ENCODE measurements at regions not wholly inside any gene's neighbourhood (a gene's known extent, or its start where the extent isn't known, plus 50 kb on each side); places are given as distances from the start of the nearest gene placed in this dataset.

DNA sequence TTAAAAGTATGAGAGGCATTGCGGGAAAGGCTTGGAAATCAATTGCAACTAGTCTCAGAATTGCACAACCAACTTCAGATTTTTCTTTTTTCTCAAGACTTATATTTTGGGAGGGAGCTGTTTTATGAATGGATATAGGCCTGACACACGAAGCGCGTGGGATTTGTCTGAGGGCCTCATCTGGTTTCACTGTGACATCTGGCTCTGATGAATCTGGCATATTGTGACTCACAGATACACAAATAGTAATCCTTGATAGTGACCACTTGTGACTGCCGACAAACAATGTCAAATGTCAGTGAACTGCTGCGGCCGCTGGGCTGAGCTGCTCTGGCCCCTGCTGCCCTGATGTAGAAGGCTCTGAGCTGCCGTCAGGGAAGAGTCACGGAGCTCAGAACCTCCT is 655.1 kb downstream of the INHBA start:
- Mint-ChIP-seq H3K4me1 (no peaks in the 10 kb centered on the region), H3K27ac (no peak overlapping the region), H3K9me3 (ENCODE audit: low read depth) (peaks cover 8% of the 10 kb centered on the region), H3K36me3 (no peaks in the 10 kb centered on the region), H3K27me3 (no peaks in the 10 kb centered on the region), H3K4me3 (no peak overlapping the region)
- CTCF ChIA-PET = interaction anchor here (1.4 kb wide), 1 partner anchor 45 kb away, joined by 4 read pairs; no protein-coding TSS in a partner anchor
- DNase-seq (no peak), ATAC-seq (no peak)

DNA sequence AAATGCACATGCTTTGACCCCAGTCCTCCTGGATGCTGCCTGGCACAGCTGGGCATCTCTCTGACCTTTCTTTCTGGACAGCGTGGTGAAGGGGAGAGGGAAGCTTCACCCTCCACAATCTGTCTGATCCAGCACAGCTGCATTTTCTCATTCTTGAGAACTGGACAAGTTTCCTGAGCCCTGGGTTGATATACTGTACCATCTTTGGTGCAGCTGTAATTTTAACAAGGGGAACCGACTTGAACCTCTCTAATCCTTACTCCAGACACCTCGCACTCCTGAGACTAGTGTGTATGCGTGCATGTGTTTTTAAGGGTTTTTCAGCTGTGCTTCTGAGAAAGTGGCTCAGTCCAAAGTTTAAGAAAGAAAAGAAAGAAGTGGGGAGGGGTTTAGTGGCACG is 655.7 kb downstream of the INHBA start:
- Mint-ChIP-seq H3K36me3 (no peaks in the 10 kb centered on the region), H3K9me3 (ENCODE audit: low read depth) (peaks cover 9% of the 10 kb centered on the region), H3K27ac (peak overlapping the region; percentile 22), H3K27me3 (no peaks in the 10 kb centered on the region), H3K4me1 (no peaks in the 10 kb centered on the region), H3K4me3 (no peak overlapping the region)
- CTCF ChIA-PET = no interaction called here
- ATAC-seq (no peak), DNase-seq (no peak)

- CTCF ChIA-PET = no interaction called here
- no peaks in the 10 kb centered on the region for H3K27me3 Mint-ChIP-seq
- H3K4me3 Mint-ChIP-seq = no peak overlapping the region
Measured at GRCh38 chr7:41046776-41047175, 656.1 kb downstream of the INHBA start.

GRCh38 chr7:41046221-41046761 is 656.6 kb downstream of the INHBA start:
- Mint-ChIP-seq H3K36me3 (no peaks in the 10 kb centered on the region), H3K4me1 (no peaks in the 10 kb centered on the region), H3K9me3 (ENCODE audit: low read depth) (peaks cover 10% of the 10 kb centered on the region), H3K4me3 (no peak overlapping the region), H3K27ac (no peak overlapping the region), H3K27me3 (no peaks in the 10 kb centered on the region)
- ATAC-seq = no peak
- DNase-seq = no peak
- CTCF ChIA-PET = no interaction called here

More at GRCh38 chr7:41046776-41047175, 656.1 kb downstream of the INHBA start:
- Mint-ChIP-seq H3K9me3 (ENCODE audit: low read depth) (peaks cover 10% of the 10 kb centered on the region), H3K4me1 (no peaks in the 10 kb centered on the region), H3K27ac (no peak overlapping the region), H3K36me3 (no peaks in the 10 kb centered on the region)
- ATAC-seq = no peak
- DNase-seq = no peak

DNA sequence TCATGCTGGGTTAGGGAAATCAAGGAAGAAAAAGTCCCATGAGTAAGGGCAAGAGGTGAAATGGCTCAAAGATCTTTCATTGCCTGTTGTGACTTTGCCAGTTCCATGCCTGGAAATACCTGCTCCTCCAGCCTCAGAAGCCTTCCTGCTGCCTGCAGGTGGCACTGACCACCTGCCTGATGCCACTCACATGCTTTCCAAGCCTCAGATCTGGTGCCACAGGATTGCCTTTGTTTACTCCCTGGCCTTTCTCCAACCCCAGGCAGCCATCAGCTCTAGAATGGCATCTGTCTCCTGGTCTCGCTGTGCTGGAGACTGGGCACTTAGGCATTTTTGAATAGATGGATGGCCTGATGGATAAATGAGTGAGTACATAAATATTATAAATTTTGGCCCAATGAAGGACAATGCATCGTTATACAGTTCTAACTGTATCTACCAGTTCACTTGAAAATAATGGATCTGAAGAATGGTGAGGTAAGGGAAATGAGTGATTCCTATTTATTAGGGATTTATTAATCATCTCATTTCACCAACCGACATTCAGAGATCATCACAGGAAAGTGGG is 657.2 kb downstream of the INHBA start:
- no peak for DNase-seq
- Mint-ChIP-seq H3K9me3 (ENCODE audit: low read depth) (peaks cover 10% of the 10 kb centered on the region), H3K4me3 (no peak overlapping the region), H3K27ac (no peak overlapping the region), H3K4me1 (no peaks in the 10 kb centered on the region), H3K27me3 (no peaks in the 10 kb centered on the region), H3K36me3 (no peaks in the 10 kb centered on the region)
- no peak for ATAC-seq
- CTCF ChIA-PET = no interaction called here

- no peak for ATAC-seq
- no peak overlapping the region for H3K27ac Mint-ChIP-seq
- CTCF ChIA-PET = no interaction called here
Measured at GRCh38 chr7:41039981-41040380, 662.9 kb downstream of the INHBA start.

GRCh38 chr7:41039386-41039953 is 663.4 kb downstream of the INHBA start:
- ATAC-seq (no peak), DNase-seq (no peak)
- H3K27ac Mint-ChIP-seq = no peak overlapping the region
- H3K4me3 Mint-ChIP-seq = no peak overlapping the region
- H3K9me3 Mint-ChIP-seq (ENCODE audit: low read depth) = peaks cover 12% of the 10 kb centered on the region
- no peaks in the 10 kb centered on the region for H3K27me3 Mint-ChIP-seq
- no peaks in the 10 kb centered on the region for H3K36me3 Mint-ChIP-seq
- CTCF ChIA-PET = no interaction called here
- H3K4me1 Mint-ChIP-seq = no peaks in the 10 kb centered on the region

More at GRCh38 chr7:41039981-41040380, 662.9 kb downstream of the INHBA start:
- Mint-ChIP-seq H3K27me3 (no peaks in the 10 kb centered on the region), H3K36me3 (no peaks in the 10 kb centered on the region), H3K9me3 (ENCODE audit: low read depth) (peaks cover 12% of the 10 kb centered on the region), H3K4me1 (no peaks in the 10 kb centered on the region), H3K4me3 (no peak overlapping the region)
- no peak for DNase-seq

DNA sequence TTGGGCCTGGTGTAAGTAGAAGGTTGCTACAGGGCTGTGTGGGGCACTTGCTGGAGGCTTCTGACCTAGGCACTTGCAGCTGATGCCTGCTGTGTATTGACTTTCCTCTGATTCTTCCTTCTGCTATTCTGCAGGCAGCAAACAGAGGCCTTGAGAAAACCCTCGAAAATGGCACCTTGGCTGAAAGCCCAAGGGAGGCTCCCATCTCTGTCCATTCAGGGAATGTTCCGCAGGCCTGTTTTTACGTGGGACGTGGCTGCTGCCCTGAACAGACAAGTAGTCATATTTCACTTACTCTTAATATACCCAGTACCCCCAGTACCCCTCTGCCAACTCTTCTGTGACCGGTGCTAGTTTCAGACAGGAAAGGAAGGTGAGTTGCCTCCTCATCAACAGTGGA is 664.7 kb downstream of the INHBA start:
- H3K4me1 Mint-ChIP-seq = no peaks in the 10 kb centered on the region
- CTCF ChIA-PET = no interaction called here
- no peak overlapping the region for H3K27ac Mint-ChIP-seq
- no peaks in the 10 kb centered on the region for H3K27me3 Mint-ChIP-seq
- no peak for DNase-seq
- no peak overlapping the region for H3K4me3 Mint-ChIP-seq
- H3K36me3 Mint-ChIP-seq = no peaks in the 10 kb centered on the region
- H3K9me3 Mint-ChIP-seq (ENCODE audit: low read depth) = peaks cover 12% of the 10 kb centered on the region
- no peak for ATAC-seq

- Mint-ChIP-seq H3K27ac (no peak overlapping the region), H3K4me3 (no peak overlapping the region), H3K9me3 (ENCODE audit: low read depth) (peaks cover 12% of the 10 kb centered on the region), H3K27me3 (no peaks in the 10 kb centered on the region), H3K4me1 (no peaks in the 10 kb centered on the region), H3K36me3 (no peaks in the 10 kb centered on the region)
- DNase-seq (no peak), ATAC-seq (no peak)
- CTCF ChIA-PET = no interaction called here
Measured at GRCh38 chr7:41037691-41038090, 665.2 kb downstream of the INHBA start.

DNA sequence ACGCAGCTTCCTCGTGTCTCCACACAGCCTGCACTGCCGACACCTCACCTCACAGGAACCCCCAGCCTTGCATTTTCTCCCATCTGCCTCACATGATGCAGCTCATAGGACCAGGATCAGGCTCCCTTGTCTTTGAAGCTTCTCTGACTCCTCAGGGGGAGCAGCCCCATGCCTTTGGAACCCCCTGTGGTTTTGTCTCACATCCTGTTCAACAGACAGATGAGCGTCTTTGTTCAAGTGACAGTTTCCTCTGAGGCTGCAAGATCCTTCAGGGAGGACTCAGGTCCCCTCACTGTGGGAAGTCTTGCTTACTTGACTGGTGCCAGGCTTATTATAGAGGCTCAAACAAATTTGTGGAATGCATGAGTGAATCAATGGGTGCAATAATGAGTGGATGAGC is 667.1 kb downstream of the INHBA start:
- DNase-seq (no peak), ATAC-seq (no peak)
- H3K9me3 Mint-ChIP-seq (ENCODE audit: low read depth) = peaks cover 12% of the 10 kb centered on the region
- H3K27me3 Mint-ChIP-seq = no peaks in the 10 kb centered on the region
- H3K4me1 Mint-ChIP-seq = no peaks in the 10 kb centered on the region
- H3K36me3 Mint-ChIP-seq = no peaks in the 10 kb centered on the region
- H3K27ac Mint-ChIP-seq = no peak overlapping the region
- no peak overlapping the region for H3K4me3 Mint-ChIP-seq
- CTCF ChIA-PET = no interaction called here

- CTCF ChIA-PET = no interaction called here
- H3K4me3 Mint-ChIP-seq = no peak overlapping the region
Measured at GRCh38 chr7:41033500-41033899, 669.4 kb downstream of the INHBA start.

DNA sequence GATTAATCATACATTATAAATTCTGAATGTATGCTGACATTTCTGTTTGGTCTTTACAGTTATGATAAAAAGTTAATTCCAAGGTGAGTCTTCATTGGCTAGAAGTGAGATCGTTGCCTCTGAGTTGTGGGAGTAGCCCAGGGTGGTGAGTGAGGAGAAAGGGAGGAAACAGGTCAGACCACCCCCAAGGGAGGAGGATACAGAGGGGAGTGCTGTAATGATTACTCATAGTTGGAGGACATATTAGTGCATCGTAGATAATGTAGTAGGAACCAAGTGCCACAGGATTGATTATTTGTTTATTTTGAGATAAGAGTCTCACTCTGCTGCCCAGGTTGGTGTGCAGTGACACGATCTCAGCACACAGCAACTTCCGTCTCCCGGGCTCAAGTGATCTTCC is 672.2 kb downstream of the INHBA start:
- no peak for DNase-seq
- Mint-ChIP-seq H3K9me3 (ENCODE audit: low read depth) (peaks cover 5% of the 10 kb centered on the region), H3K4me3 (no peak overlapping the region), H3K36me3 (no peaks in the 10 kb centered on the region), H3K4me1 (no peaks in the 10 kb centered on the region), H3K27me3 (no peaks in the 10 kb centered on the region), H3K27ac (no peak overlapping the region)
- ATAC-seq = no peak
- CTCF ChIA-PET = no interaction called here

More at GRCh38 chr7:41033500-41033899, 669.4 kb downstream of the INHBA start:
- Mint-ChIP-seq H3K36me3 (no peaks in the 10 kb centered on the region), H3K27me3 (no peaks in the 10 kb centered on the region), H3K4me1 (no peaks in the 10 kb centered on the region), H3K9me3 (ENCODE audit: low read depth) (peaks cover 6% of the 10 kb centered on the region), H3K27ac (no peak overlapping the region)
- DNase-seq = no peak
- no peak for ATAC-seq

DNA sequence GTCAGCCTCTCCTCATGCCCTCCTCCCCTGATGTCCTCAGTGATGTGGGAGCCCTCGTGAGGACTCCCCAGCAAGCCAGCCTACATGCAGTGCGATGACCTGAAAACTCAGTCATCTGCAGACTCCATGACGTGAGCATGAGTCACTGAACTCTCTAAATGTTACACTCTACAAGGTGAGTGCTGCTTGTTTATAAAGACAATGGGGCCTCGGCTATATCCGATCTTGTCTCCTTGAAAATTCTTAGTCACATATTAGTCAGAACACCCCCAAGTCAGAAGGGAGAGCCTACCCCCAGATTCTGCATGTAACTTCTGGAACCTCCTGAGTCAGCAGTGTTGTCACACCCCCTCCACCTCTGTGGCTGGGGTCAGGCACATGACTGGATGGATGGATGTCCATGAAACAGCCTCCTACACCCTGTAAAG is 673.8 kb downstream of the INHBA start:
- H3K4me1 Mint-ChIP-seq = no peaks in the 10 kb centered on the region
- no peaks in the 10 kb centered on the region for H3K36me3 Mint-ChIP-seq
- peaks cover 5% of the 10 kb centered on the region for H3K9me3 Mint-ChIP-seq (ENCODE audit: low read depth)
- no peaks in the 10 kb centered on the region for H3K27me3 Mint-ChIP-seq
- H3K27ac Mint-ChIP-seq = no peak overlapping the region
- ATAC-seq (no peak), DNase-seq (no peak)
- H3K4me3 Mint-ChIP-seq = no peak overlapping the region
- CTCF ChIA-PET = no interaction called here

DNA sequence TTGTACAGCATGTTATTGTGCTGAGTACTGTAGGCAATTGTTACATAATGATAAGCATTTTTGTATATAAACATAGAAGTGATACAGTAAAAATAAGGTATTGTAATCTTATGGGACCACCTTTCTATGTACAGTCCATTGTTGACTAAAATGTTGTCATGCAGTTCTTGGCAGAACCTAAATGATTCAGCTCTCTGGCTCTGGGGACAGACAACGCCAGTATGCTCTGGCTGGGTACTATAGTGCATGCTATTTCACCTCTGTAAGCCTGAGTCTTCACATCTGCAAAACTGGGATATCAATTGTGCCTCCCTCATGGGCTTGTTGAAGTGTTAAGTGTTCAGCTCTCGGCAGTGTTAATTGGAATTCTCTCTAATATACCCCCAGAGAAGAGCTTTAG is 674.3 kb downstream of the INHBA start:
- H3K27me3 Mint-ChIP-seq = no peaks in the 10 kb centered on the region
- DNase-seq (no peak), ATAC-seq (no peak)
- no peak overlapping the region for H3K27ac Mint-ChIP-seq
- H3K36me3 Mint-ChIP-seq = no peaks in the 10 kb centered on the region
- CTCF ChIA-PET = no interaction called here
- peaks cover 5% of the 10 kb centered on the region for H3K9me3 Mint-ChIP-seq (ENCODE audit: low read depth)
- no peak overlapping the region for H3K4me3 Mint-ChIP-seq
- no peaks in the 10 kb centered on the region for H3K4me1 Mint-ChIP-seq

All from activated CD8-positive, alpha-beta memory T cell treated with anti-CD3 and anti-CD28 coated beads, Interleukin-2, amount 10 ng/mL, durations not matched to agents 7 days and 5 days (primary cell).